Small intestine (tissue), 7 donors: ENCODE measurements at regions not wholly inside any gene's neighbourhood (a gene's known extent, or its start where the extent isn't known, plus 50 kb on each side); places are given as distances from the start of the nearest gene placed in this dataset.
"Not testable (repeated sequence)": the region's sequence is repeated elsewhere in the genome, so short reads cannot be mapped to it uniquely, and the experiment has no call there.

Source experiments
- DNase-seq, 2 donors: peaks; one replicate each; pipeline versions ENCODE4 v3.0.0 to v3.0.0-alpha.2; 2013
- FAIRE-seq: peaks from 2 replicates; lab custom pipeline; 2012; peaks lifted over from hg19 to GRCh38; lab: Jason Lieb, UNC
- H3K27ac ChIP-seq, 3 donors: one replicate each; pipeline ENCODE4 v1.5.1; 2013; ENCODE audit warnings: low read length in 2 of 3, mild to moderate bottlenecking in 2 of 3, control low read depth in 1 of 3, inconsistent platforms in 1 of 3, low read depth in 1 of 3, moderate library complexity in 1 of 3
- H3K27me3 ChIP-seq, 3 donors: one replicate each; pipeline ENCODE4 v1.6.1; 2013; ENCODE audit warnings: low read length in 3 of 3, inconsistent platforms in 1 of 3; ENCODE audit not compliant: control insufficient read depth in 3 of 3, insufficient read depth in 3 of 3
- H3K36me3 ChIP-seq, 3 donors: one replicate each; pipeline ENCODE4 v1.6.1; 2013; ENCODE audit warnings: low read length in 3 of 3, inconsistent platforms in 1 of 3, low read depth in 1 of 3, mild to moderate bottlenecking in 1 of 3, moderate library complexity in 1 of 3; ENCODE audit not compliant: control insufficient read depth in 3 of 3, insufficient read depth in 2 of 3
- H3K4me1 ChIP-seq, 3 donors: one replicate each; pipeline ENCODE4 v1.6.1; 2013; ENCODE audit warnings: low read length in 2 of 3, inconsistent platforms in 1 of 3, low read depth in 1 of 3, mild to moderate bottlenecking in 1 of 3, moderate library complexity in 1 of 3; ENCODE audit not compliant: control insufficient read depth in 3 of 3, insufficient read depth in 2 of 3
- H3K4me3 ChIP-seq, 3 donors: one replicate each; pipeline ENCODE4 v1.5.1; 2013; ENCODE audit warnings: low read length in 3 of 3, control low read depth in 1 of 3, inconsistent platforms in 1 of 3, low read depth in 1 of 3, mild to moderate bottlenecking in 1 of 3, moderate library complexity in 1 of 3
- H3K9me3 ChIP-seq, 2 donors: one replicate each; pipeline ENCODE4 v1.6.1; 2013; ENCODE audit warnings: low read depth in 1 of 2, low read length in 1 of 2; ENCODE audit not compliant: control insufficient read depth in 2 of 2, insufficient read depth in 1 of 2
- WGBS, 3 donors: extraction: QIAGEN DNeasy Blood & Tissue Kit; methylation state at CpG; one replicate each; pipeline ENCODE4 v1.1.7; 2013; 5-methylcytosine and 5-hydroxymethylcytosine counted together
- donor health status: healthy with polysubstance abuse.
- donor health status: control.
- donor health status: control.
- donor health status: Bipolar disorder and iron deficiency.
- donor health status: healthy.

GRCh38 chr3:5583920-5584319 lies 396.4 kb downstream of the EDEM1 start:
- H3K27me3 ChIP-seq: no peaks in the 10 kb centered on the region
- H3K4me3 ChIP-seq: no peak overlapping the region
- no peaks in the 10 kb centered on the region for H3K36me3 ChIP-seq
- H3K9me3 ChIP-seq: no peaks in the 10 kb centered on the region
- WGBS, 3 donors: 3 to 31% (median 18%) methylated on average over 4 of the region's 4 CpGs
- FAIRE-seq (no peak), DNase-seq (peak in 1 of 2 donors; percentile 26)
- no peaks in the 10 kb centered on the region for H3K4me1 ChIP-seq
- no peak overlapping the region for H3K27ac ChIP-seq

DNA sequence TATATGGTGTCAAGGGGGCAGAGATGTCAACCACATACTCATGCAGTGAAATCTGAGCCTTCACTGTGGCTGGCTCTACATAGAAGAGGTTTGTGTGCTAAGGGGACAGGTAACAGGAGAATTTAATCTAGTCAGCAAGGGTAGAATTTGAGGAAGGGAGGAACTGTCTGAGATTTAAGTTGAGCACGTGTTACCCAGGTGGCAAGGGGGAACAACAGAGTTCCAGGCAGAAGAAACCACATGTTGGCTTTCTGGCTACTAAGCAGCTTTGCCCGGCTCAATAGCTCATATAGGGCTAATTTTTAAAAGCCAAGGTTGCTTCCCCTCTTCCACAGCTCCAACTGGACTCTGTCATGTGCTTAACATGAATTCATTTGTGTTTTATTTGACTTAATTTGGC lies 397.6 kb downstream of the EDEM1 start:
- FAIRE-seq: no peak
- H3K4me1 ChIP-seq: no peaks in the 10 kb centered on the region
- DNase-seq: no peak
- H3K27me3 ChIP-seq: no peaks in the 10 kb centered on the region
- H3K4me3 ChIP-seq: no peak overlapping the region
- no peak overlapping the region for H3K27ac ChIP-seq
- WGBS, 3 donors: 78 to 86% (median 85%) methylated on average over 2 of the region's 2 CpGs
- no peaks in the 10 kb centered on the region for H3K36me3 ChIP-seq
- H3K9me3 ChIP-seq: no peaks in the 10 kb centered on the region

GRCh38 chr3:5606884-5607472 lies 419.5 kb downstream of the EDEM1 start:
- Histone ChIP-seq H3K9me3 (no peaks in the 10 kb centered on the region), H3K4me3 (no peak overlapping the region), H3K27me3 (no peaks in the 10 kb centered on the region), H3K36me3 (no peaks in the 10 kb centered on the region), H3K27ac (no peak overlapping the region), H3K4me1 (no peaks in the 10 kb centered on the region)
- FAIRE-seq (no peak), DNase-seq (no peak)
- 85 to 86% (median 85%) methylated on average over 1 of the region's 1 CpG for WGBS, 3 donors

GRCh38 chr3:5607581-5607980 lies 420.1 kb downstream of the EDEM1 start:
- DNase-seq: no peak
- FAIRE-seq: no peak
- Histone ChIP-seq H3K9me3 (no peaks in the 10 kb centered on the region), H3K4me1 (no peaks in the 10 kb centered on the region), H3K4me3 (no peak overlapping the region), H3K27me3 (no peaks in the 10 kb centered on the region), H3K27ac (no peak overlapping the region), H3K36me3 (no peaks in the 10 kb centered on the region)
- WGBS, 3 donors: 42 to 61% (median 50%) methylated on average over 1 of the region's 1 CpG

- not testable (repeated sequence) for H3K4me1 ChIP-seq, H3K36me3 ChIP-seq, H3K9me3 ChIP-seq, H3K27ac ChIP-seq, H3K27me3 ChIP-seq, DNase-seq, FAIRE-seq, H3K4me3 ChIP-seq
- 85 to 92% (median 89%) methylated on average over 4 of the region's 4 CpGs for WGBS, 3 donors
These were observed 421.5 kb downstream of the EDEM1 start for GRCh38 chr3:5608971-5609370.

DNA sequence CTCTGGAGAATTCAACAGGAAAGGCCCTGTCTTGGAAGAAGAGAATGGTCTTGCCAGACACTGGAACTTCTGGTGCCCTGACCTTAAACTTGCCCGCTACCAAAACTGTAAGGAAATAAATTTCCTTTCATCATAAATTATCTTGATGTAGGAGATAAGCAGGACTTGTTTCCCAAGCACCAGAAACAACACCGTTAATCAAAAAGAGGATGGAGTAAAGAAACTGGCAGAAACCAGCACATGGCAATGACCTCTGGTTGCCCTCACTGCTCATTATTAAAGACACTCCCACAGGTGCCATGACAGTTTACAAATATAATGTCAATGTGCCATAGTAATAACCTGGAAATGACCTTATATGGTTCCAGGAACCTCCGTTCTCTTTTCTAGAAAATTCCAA lies 426.1 kb downstream of the EDEM1 start:
- H3K27me3 ChIP-seq: no peaks in the 10 kb centered on the region
- no peak overlapping the region for H3K27ac ChIP-seq
- no peak overlapping the region for H3K4me3 ChIP-seq
- H3K9me3 ChIP-seq: no peaks in the 10 kb centered on the region
- H3K4me1 ChIP-seq: no peaks in the 10 kb centered on the region
- no peaks in the 10 kb centered on the region for H3K36me3 ChIP-seq
- 31 to 50% (median 42%) methylated on average over 3 of the region's 3 CpGs for WGBS, 3 donors
- DNase-seq (no peak), FAIRE-seq (no peak)

DNA sequence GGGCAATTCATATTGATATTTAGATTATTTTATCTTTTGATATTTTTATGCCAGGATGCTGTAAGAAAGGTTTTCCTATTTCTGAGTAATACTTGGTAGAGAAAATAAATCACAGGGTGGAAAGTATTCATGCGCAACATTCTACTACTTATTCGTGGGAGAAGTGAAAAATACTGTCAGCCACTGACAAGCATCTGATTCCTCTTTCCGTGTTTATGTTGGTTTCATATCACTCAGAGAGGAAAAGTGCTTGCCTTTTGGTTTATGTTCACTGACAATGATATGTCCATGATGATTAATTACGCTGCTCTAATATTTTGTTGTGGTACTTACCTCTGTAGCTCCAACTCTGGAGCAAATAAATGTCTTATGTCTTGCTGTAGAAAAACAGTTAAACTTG lies 429.4 kb downstream of the EDEM1 start:
- Histone ChIP-seq H3K4me3 (no peak overlapping the region), H3K36me3 (no peaks in the 10 kb centered on the region), H3K9me3 (peaks cover 0 to 2% of the 10 kb centered on the region in 2 donors), H3K4me1 (no peaks in the 10 kb centered on the region), H3K27me3 (no peaks in the 10 kb centered on the region), H3K27ac (no peak overlapping the region)
- DNase-seq (no peak), FAIRE-seq (no peak)
- 60 to 72% (median 65%) methylated on average over 4 of the region's 4 CpGs for WGBS, 3 donors

GRCh38 chr3:5618170-5618569 lies 430.7 kb downstream of the EDEM1 start:
- H3K27me3 ChIP-seq: no peaks in the 10 kb centered on the region
- H3K4me1 ChIP-seq: no peaks in the 10 kb centered on the region
- H3K36me3 ChIP-seq: no peaks in the 10 kb centered on the region
- peaks cover 0 to 2% of the 10 kb centered on the region in 2 donors for H3K9me3 ChIP-seq
- no peak overlapping the region for H3K4me3 ChIP-seq
- DNase-seq (no peak), FAIRE-seq (no peak)
- H3K27ac ChIP-seq: no peak overlapping the region

DNA sequence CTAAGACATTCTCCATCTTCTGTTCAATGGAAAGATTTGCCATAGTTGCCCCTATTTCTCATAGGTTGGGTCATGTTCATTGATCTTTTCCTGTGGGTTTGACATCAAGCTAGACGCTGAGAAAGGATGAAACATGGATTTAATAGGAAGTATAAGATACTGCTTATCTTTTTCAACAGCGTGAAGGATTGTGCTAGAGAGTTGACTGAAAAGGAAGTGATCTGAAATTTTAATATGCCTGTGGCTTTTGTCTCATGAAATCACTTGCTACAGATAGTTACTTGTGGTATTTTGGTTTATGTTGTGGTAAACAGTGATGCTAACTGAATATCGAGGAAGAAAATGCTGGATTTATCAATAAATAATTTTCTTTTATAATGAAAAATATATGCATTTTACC lies 442.9 kb downstream of the EDEM1 start:
- no peaks in the 10 kb centered on the region for H3K4me1 ChIP-seq
- no peaks in the 10 kb centered on the region for H3K27me3 ChIP-seq
- H3K4me3 ChIP-seq: no peak overlapping the region
- 52 to 64% (median 55%) methylated on average over 3 of the region's 3 CpGs for WGBS, 3 donors
- no peaks in the 10 kb centered on the region for H3K9me3 ChIP-seq
- no peak for FAIRE-seq
- H3K36me3 ChIP-seq: no peaks in the 10 kb centered on the region
- H3K27ac ChIP-seq: no peak overlapping the region
- no peak for DNase-seq
